Cardiac muscle cell (in vitro differentiated cells and primary cell): ENCODE measurements at regions not wholly inside any gene's neighbourhood (a gene's known extent, or its start where the extent isn't known, plus 50 kb on each side); places are given as distances from the start of the nearest gene placed in this dataset.

Experiments used
- DNase-seq, 2 donors: peaks; one replicate each; pipeline versions ENCODE4 v3.0.0 to v3.0.0-alpha.2; 2010 to 2017; ENCODE audit warnings: low read depth in 1 of 2, low spot score in 1 of 2
- H3K27ac ChIP-seq: fragments of 200-600 bp; sonication (generic); 2 replicates; pipeline ENCODE4 v1.5.1; 2016
- H3K27me3 ChIP-seq: fragments of 200-600 bp; sonication (generic); 2 replicates; pipeline ENCODE4 v1.6.0; 2016; ENCODE audit warnings: control low read depth
- H3K36me3 ChIP-seq: fragments of 200-600 bp; sonication (generic); 2 replicates; pipeline ENCODE4 v1.5.1; 2016; ENCODE audit warnings: control low read depth
- H3K4me1 ChIP-seq: fragments of 200-600 bp; sonication (generic); 2 replicates; pipeline ENCODE4 v1.8.1; 2017; ENCODE audit warnings: low read depth, mild to moderate bottlenecking, mixed run types
- H3K4me3 ChIP-seq: fragments of 200-600 bp; sonication (generic); 2 replicates; pipeline ENCODE4 v1.5.1; 2016; ENCODE audit warnings: mild to moderate bottlenecking
- H3K9me3 ChIP-seq: fragments of 200-600 bp; sonication (generic); 2 replicates; pipeline ENCODE4 v1.5.1; 2017; ENCODE audit warnings: low read depth, mild to moderate bottlenecking, control low read depth
- TF ChIP-seq, protein P1 (sequence below): IDR thresholded peaks from 2 replicates; pipeline ENCODE4 v1.5.1; 2012; ENCODE audit warnings: low read depth, mild to moderate bottlenecking, low read length

DNA sequence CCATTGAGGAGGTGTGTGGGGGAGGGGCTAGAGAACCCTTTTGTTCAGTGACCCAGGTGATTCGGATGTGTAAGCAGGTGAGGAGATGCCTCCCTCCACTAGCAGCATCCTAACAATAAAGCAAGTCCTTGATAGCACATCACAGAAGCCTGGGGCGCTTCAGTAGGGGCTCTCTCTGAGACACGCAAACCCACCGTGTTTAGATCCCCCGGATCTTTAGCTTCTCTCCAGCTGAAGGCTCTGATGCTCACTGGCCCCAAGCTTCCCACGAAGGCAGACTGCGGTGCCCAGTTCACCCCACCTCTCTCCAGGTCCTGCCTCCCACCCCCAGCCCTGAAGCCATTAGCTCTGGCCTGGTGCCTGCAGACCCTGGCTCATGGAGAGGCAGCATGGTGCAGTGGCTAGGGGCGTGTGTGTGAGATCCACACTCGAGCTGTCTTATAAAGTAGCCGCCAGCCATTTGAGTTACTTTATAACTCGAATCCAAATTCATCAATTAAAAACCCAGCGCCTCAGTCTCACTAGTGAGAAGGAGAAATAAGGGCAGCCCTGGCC, 204.7 kb upstream of the TNRC6C start:
- H3K4me1 ChIP-seq, result no peaks in the 10 kb centered on the region
- no peak overlapping the region for H3K27ac ChIP-seq
- no peaks in the 10 kb centered on the region for H3K9me3 ChIP-seq
- DNase-seq, result no peak
- TF ChIP-seq, protein P1, sequence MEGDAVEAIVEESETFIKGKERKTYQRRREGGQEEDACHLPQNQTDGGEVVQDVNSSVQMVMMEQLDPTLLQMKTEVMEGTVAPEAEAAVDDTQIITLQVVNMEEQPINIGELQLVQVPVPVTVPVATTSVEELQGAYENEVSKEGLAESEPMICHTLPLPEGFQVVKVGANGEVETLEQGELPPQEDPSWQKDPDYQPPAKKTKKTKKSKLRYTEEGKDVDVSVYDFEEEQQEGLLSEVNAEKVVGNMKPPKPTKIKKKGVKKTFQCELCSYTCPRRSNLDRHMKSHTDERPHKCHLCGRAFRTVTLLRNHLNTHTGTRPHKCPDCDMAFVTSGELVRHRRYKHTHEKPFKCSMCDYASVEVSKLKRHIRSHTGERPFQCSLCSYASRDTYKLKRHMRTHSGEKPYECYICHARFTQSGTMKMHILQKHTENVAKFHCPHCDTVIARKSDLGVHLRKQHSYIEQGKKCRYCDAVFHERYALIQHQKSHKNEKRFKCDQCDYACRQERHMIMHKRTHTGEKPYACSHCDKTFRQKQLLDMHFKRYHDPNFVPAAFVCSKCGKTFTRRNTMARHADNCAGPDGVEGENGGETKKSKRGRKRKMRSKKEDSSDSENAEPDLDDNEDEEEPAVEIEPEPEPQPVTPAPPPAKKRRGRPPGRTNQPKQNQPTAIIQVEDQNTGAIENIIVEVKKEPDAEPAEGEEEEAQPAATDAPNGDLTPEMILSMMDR, result no peak
- no peak overlapping the region for H3K4me3 ChIP-seq
- no peaks in the 10 kb centered on the region for H3K36me3 ChIP-seq
- H3K27me3 ChIP-seq, result no peaks in the 10 kb centered on the region

DNA sequence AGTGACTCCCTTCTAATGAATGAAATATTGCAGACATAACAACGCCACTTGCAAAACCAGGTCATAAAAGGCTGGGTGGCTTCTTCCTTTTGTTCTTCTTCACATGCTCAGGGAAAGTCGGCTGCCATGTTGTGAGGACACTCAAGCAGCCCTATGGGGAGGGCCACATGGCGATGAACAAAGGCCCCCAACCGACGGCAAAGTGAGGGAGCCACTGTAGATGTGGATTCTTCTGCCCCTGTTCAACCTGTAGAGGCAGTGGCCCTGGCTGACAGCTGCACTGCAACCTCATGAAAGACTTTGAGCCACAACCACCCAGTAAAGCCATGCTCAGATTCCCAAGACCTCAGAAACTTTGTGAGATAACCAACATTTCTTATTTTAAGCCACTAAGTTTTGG, 203.5 kb upstream of the TNRC6C start:
- DNase-seq, result no peak
- Histone ChIP-seq H3K9me3 (no peaks in the 10 kb centered on the region), H3K36me3 (no peaks in the 10 kb centered on the region), H3K27ac (no peak overlapping the region), H3K4me3 (no peak overlapping the region), H3K4me1 (no peaks in the 10 kb centered on the region), H3K27me3 (no peaks in the 10 kb centered on the region)
- TF ChIP-seq, protein P1, result no peak

DNA sequence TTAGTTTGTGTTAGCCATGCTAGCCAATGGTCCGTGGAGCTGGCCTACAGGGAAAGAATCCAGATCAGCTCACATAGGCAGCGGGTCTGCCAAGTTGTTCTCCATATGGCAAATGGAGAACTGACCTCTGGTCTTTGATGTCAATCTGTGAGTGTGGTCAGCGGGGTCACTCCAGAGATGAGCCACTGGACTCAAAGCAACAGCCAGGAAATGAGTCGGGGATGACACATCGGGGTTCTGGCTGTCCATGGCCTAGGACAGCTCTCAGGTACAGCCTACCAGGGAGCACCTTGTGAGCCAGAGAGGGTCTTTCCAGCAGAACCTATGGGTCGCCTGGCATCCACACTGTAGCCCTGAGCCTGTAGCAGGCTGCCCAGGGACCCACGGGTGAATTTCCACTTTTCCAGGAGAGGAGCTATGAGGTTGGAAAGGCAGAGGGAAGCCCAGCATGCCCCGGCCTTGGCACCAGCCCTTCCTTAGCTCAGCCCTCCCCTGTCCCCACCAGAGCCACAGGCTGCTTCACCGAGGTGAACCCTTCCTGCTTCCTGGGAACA, 203.0 kb upstream of the TNRC6C start:
- no peaks in the 10 kb centered on the region for H3K36me3 ChIP-seq
- no peak overlapping the region for H3K4me3 ChIP-seq
- H3K27me3 ChIP-seq, result no peaks in the 10 kb centered on the region
- H3K9me3 ChIP-seq, result no peaks in the 10 kb centered on the region
- TF ChIP-seq, protein P1, result no peak
- DNase-seq, result no peak
- no peaks in the 10 kb centered on the region for H3K4me1 ChIP-seq
- no peak overlapping the region for H3K27ac ChIP-seq

DNA sequence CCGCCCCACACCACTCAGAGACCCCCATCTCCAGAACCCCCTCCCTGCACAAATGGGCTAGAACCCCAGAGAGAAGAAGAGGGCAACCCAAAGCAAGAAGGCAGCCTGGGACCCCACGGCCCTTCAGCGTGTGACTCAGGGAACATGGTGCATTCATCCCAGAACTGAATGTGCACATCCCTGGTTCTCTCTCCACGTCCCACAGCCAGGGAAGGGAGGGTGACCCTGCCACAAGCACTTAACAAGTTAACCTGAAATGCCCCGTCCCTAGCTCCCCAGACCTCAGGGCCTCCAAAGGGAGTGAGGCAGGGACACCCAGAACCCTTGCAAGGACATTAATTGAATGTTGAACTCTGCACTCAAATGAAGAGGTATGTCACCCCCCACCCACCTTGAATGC, 202.5 kb upstream of the TNRC6C start:
- Histone ChIP-seq H3K27me3 (no peaks in the 10 kb centered on the region), H3K4me3 (no peak overlapping the region), H3K9me3 (no peaks in the 10 kb centered on the region), H3K36me3 (no peaks in the 10 kb centered on the region), H3K27ac (no peak overlapping the region), H3K4me1 (no peaks in the 10 kb centered on the region)
- TF ChIP-seq, protein P1, result no peak
- no peak for DNase-seq

DNA sequence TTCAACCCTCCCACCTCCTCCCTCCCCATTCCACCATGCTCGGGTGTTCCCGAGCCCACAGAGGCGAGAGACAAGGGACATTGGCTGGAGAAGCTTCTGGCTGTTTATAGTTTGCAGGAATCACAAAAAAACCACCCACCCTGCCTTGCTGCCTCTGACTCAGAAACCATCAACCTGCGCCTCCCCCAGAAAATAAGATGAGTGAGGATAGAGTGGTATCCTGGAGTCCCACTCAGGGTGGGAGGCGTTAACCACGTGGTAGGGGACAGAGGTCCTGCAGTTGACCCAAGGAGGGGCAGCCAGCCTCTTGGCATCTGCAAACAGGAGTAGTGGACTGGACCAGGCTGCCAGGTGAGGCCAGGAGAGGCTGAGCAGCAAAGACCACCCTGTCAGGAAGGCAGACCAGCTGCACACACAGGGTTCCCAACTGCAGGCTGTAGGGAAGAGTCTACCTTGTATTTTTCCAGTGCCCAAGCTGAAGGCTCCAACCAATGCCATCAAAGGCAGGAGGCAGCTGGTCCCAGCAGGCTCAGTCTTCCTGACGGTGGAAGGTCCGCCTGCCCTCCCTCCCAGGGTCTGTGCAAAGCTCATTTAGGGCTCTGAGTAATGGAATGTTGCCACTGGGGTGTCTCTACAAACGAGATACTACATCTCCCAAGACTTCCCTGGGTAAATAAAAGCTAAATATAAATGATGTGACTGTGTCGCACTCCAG, 201.5 kb upstream of the TNRC6C start:
- H3K36me3 ChIP-seq, result no peaks in the 10 kb centered on the region
- no peak overlapping the region for H3K27ac ChIP-seq
- TF ChIP-seq, protein P1, result no peak
- no peaks in the 10 kb centered on the region for H3K4me1 ChIP-seq
- DNase-seq, result no peak
- H3K4me3 ChIP-seq, result no peak overlapping the region
- no peaks in the 10 kb centered on the region for H3K27me3 ChIP-seq
- H3K9me3 ChIP-seq, result no peaks in the 10 kb centered on the region
